Vagina (tissue), 2 donors: ENCODE measurements at regions not wholly inside any gene's neighbourhood (a gene's known extent, or its start where the extent isn't known, plus 50 kb on each side); places are given as distances from the start of the nearest gene placed in this dataset.

Experiments used
- DNase-seq, 2 donors: peaks; one replicate each; pipeline ENCODE4 v3.0.0-alpha.2; 2017; ENCODE audit errors: extremely low spot score in 2 of 2
- H3K27ac ChIP-seq: fragments of 200-600 bp; sonication (generic); one replicate; pipeline ENCODE4 v1.5.1; 2019
- H3K27me3 ChIP-seq: fragments of 200-600 bp; sonication (generic); one replicate; pipeline ENCODE4 v1.5.1; 2019
- H3K36me3 ChIP-seq, 2 donors: fragments of 200-600 bp; sonication (generic); one replicate each; pipeline ENCODE4 v1.5.1; 2017 to 2019
- H3K4me1 ChIP-seq: fragments of 200-600 bp; sonication (generic); one replicate; pipeline ENCODE4 v1.5.1; 2019
- H3K4me3 ChIP-seq, 2 donors: fragments of 200-600 bp; sonication (generic); 1 replicate in 1 of 2; 2 replicates in 1 of 2; pipeline ENCODE4 v1.5.1; 2016 to 2019
- H3K9me3 ChIP-seq: fragments of 200-600 bp; sonication (generic); one replicate; pipeline ENCODE4 v1.5.1; 2019
- POLR2A ChIP-seq, 2 donors: fragments of 450-650 bp; IDR thresholded peaks; one replicate each; pipeline ENCODE4 v1.6.1; 2017; ENCODE audit warnings: antibody characterized with exemption in 2 of 2, mild to moderate bottlenecking in 2 of 2, moderate library complexity in 2 of 2
- POLR2AphosphoS5 ChIP-seq, 2 donors: sonication (generic); formaldehyde crosslinking; IDR thresholded peaks; one replicate each; pipeline ENCODE4 v1.9.0; 2017; ENCODE audit warnings: antibody characterized with exemption in 2 of 2, mild to moderate bottlenecking in 2 of 2, low read depth in 1 of 2; ENCODE audit not compliant: insufficient read depth in 1 of 2
- intact Hi-C: fragments of 100-400 bp; cut with DNase I; formaldehyde crosslinking; loops from one replicate; pipeline ENCODE4 v1.15.1; 2023
- TF ChIP-seq, protein P1 (sequence below), 3 experiments: fragments of 450-650 bp in 2 of 3; fragments of 200-600 bp in 1 of 3; sonication (generic) in 1 of 3; IDR thresholded peaks; one replicate each; pipeline ENCODE4 v1.5.1; 2017 to 2019; ENCODE audit warnings: antibody characterized with exemption in 3 of 3, mild to moderate bottlenecking in 2 of 3, moderate library complexity in 2 of 3

DNA sequence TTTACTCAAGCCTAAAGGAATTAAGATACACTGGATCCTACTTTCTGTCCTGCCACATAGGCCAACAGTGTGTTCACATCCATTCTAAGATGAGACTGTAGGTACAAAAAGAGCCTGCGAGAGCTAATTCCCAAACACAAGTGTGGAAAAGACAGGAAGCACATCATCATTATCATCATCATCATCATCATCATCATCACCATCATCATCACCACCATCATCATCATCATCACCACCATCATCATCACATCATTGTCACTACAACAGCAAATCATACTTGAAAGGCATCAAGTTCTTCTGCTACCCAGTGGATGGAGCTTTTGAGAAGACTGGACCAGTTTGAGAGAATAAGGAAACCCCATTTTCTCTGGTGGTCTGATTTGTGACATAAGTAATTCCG lies 268.1 kb downstream of the HS3ST3A1 start:
- Histone ChIP-seq H3K27ac (no peak overlapping the region), H3K9me3 (no peaks in the 10 kb centered on the region), H3K4me1 (peaks cover 6% of the 10 kb centered on the region), H3K4me3 (no peak overlapping the region), H3K27me3 (no peaks in the 10 kb centered on the region), H3K36me3 (no peaks in the 10 kb centered on the region)
- intact Hi-C loops, result no loop called here
- TF ChIP-seq, protein P1, sequence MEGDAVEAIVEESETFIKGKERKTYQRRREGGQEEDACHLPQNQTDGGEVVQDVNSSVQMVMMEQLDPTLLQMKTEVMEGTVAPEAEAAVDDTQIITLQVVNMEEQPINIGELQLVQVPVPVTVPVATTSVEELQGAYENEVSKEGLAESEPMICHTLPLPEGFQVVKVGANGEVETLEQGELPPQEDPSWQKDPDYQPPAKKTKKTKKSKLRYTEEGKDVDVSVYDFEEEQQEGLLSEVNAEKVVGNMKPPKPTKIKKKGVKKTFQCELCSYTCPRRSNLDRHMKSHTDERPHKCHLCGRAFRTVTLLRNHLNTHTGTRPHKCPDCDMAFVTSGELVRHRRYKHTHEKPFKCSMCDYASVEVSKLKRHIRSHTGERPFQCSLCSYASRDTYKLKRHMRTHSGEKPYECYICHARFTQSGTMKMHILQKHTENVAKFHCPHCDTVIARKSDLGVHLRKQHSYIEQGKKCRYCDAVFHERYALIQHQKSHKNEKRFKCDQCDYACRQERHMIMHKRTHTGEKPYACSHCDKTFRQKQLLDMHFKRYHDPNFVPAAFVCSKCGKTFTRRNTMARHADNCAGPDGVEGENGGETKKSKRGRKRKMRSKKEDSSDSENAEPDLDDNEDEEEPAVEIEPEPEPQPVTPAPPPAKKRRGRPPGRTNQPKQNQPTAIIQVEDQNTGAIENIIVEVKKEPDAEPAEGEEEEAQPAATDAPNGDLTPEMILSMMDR (IDR thresholded peaks at IDR 0.05), result no peak
- TF ChIP-seq POLR2A (IDR thresholded peaks at IDR 0.05) (no peak), POLR2AphosphoS5 (IDR thresholded peaks at IDR 0.05; ENCODE audit: insufficient read depth in 1 of 2, low read depth in 1 of 2) (no peak)
- no peak for DNase-seq

DNA sequence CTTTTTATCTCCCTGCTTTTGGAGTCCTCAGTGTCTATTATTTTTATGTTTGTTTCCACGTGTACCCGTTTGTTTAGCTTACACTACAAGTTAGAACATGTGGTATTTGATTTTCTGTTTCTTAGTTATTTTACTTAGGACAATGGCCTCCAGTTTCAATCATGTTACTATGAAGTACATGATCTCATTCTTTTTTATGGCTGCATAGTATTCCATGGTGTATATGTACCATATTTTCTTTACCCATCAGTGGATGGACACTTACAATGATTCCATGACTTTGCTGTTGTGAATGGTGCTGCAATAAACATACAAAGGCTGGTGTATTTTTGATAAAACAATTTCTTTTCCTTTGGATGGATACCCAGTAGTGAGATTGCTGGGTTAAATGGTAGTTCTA lies 269.5 kb downstream of the HS3ST3A1 start:
- Histone ChIP-seq H3K4me1 (no peaks in the 10 kb centered on the region), H3K27ac (no peak overlapping the region), H3K36me3 (no peaks in the 10 kb centered on the region), H3K27me3 (no peaks in the 10 kb centered on the region), H3K9me3 (no peaks in the 10 kb centered on the region), H3K4me3 (no peak overlapping the region)
- DNase-seq, result no peak
- TF ChIP-seq POLR2A (IDR thresholded peaks at IDR 0.05), result no peak
- no peak for TF ChIP-seq POLR2AphosphoS5 (IDR thresholded peaks at IDR 0.05; ENCODE audit: insufficient read depth in 1 of 2, low read depth in 1 of 2)
- TF ChIP-seq, protein P1 (IDR thresholded peaks at IDR 0.05), result no peak
- intact Hi-C loops, result no loop called here

DNA sequence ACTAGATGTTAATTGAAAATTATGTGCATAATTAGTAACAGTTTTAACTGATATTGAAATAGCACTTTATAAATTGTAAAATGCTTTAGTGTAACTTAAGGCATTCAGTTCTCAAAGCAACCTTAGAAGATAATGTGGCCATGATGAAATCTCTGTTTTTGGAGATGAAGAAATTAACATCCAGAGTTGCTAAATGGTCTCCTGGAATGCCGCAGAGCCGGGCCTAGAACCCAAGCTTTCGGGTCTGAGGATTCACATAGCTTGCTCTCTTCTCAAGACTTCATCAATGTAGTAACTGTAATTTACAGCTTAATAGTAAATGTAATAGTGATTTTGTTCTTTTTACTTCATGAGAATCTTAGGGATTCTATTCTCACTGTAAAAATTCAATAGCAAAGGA lies 272.3 kb downstream of the HS3ST3A1 start:
- Histone ChIP-seq H3K9me3 (no peaks in the 10 kb centered on the region), H3K36me3 (no peaks in the 10 kb centered on the region), H3K27me3 (no peaks in the 10 kb centered on the region), H3K4me3 (no peak overlapping the region), H3K27ac (no peak overlapping the region), H3K4me1 (no peaks in the 10 kb centered on the region)
- TF ChIP-seq, protein P1 (IDR thresholded peaks at IDR 0.05), result no peak
- TF ChIP-seq POLR2AphosphoS5 (IDR thresholded peaks at IDR 0.05; ENCODE audit: insufficient read depth in 1 of 2, low read depth in 1 of 2) (no peak), POLR2A (IDR thresholded peaks at IDR 0.05) (no peak)
- intact Hi-C loops, result no loop called here
- no peak for DNase-seq

DNA sequence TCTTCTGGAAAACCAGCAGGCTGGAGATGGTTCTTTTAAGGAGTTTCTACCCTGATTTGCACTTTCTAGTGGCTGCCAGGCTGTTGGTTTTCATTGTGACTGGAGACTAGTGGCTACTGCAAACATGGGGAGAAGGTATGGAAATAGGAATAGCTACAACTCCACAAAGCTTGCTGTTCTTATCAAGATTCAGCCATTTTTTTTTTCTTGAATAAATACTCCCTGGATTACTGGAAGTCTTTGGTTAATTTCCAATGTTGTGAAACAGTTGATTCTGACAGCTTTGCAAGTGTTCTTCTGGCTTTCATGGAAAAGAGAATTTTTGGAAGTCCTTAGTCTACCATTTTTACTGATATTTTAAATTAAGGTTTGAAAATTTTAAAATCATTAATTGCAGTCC lies 277.7 kb downstream of the HS3ST3A1 start:
- Histone ChIP-seq H3K36me3 (no peaks in the 10 kb centered on the region), H3K4me3 (no peak overlapping the region), H3K9me3 (no peaks in the 10 kb centered on the region), H3K4me1 (no peaks in the 10 kb centered on the region), H3K27ac (no peak overlapping the region), H3K27me3 (no peaks in the 10 kb centered on the region)
- DNase-seq, result no peak
- TF ChIP-seq, protein P1 (IDR thresholded peaks at IDR 0.05), result no peak
- no peak for TF ChIP-seq POLR2AphosphoS5 (IDR thresholded peaks at IDR 0.05; ENCODE audit: insufficient read depth in 1 of 2, low read depth in 1 of 2)
- TF ChIP-seq POLR2A (IDR thresholded peaks at IDR 0.05), result no peak
- intact Hi-C loops, result no loop called here

DNA sequence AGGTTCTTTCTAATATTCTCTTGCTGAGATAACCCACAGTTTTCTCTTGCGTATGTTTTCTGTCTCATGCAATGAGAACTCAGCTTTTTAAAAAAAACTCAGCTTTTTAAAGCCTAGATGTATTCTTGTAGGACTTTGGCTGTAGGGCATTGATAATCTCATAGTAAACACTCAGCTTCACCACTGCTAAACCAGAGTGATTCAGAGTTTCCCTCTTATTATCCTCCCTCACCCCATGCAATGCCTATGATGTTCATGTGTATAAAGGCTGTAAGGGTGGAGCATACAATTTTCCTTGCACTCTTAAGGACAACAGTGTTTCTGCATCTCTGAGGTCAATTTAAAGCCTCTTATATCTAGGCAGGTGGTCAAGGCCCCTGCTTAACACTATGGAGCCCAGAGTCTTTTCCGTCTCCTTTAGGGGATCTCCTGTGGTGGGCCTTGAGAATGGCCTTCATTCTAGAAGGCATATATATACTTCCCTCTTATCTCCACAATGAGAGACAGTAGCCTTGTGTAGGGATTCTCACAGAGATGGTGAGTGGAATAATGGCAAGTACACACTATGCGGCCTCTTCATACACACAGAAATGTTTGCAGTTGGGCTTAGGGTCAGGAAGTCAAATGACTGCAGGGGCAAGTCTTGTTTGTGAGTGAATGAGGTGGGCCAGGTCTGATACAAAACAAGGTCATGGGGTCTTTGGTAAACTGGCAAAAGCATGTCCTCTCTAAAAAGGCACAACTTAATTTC lies 279.6 kb downstream of the HS3ST3A1 start:
- Histone ChIP-seq H3K27ac (no peak overlapping the region), H3K4me1 (no peaks in the 10 kb centered on the region), H3K9me3 (no peaks in the 10 kb centered on the region), H3K4me3 (no peak overlapping the region), H3K27me3 (no peaks in the 10 kb centered on the region), H3K36me3 (no peaks in the 10 kb centered on the region)
- TF ChIP-seq POLR2A (IDR thresholded peaks at IDR 0.05), result no peak
- TF ChIP-seq POLR2AphosphoS5 (IDR thresholded peaks at IDR 0.05; ENCODE audit: insufficient read depth in 1 of 2, low read depth in 1 of 2), result no peak
- TF ChIP-seq, protein P1 (IDR thresholded peaks at IDR 0.05), result no peak
- DNase-seq, result no peak
- intact Hi-C loops, result no loop called here
